HCT116 (cell line): ENCODE measurements at regions not wholly inside any gene's neighbourhood (a gene's known extent, or its start where the extent isn't known, plus 50 kb on each side); places are given as distances from the start of the nearest gene placed in this dataset.

ENCODE experiments used
- CBX3 ChIP-seq: IDR thresholded peaks from 2 replicates; pipeline ENCODE4 v1.6.1; 2012; ENCODE audit warnings: low read depth
- EZH2 ChIP-seq: fragments of 200-600 bp; sonication (generic); IDR thresholded peaks from 2 replicates; pipeline ENCODE4 v1.6.1; 2017; ENCODE audit warnings: antibody characterized with exemption, mixed run types
- EZH2phosphoT487 ChIP-seq: fragments of 200-600 bp; IDR thresholded peaks from 2 replicates; pipeline ENCODE4 v1.6.1; 2018; ENCODE audit warnings: antibody characterized with exemption, borderline replicate concordance
- POLR2A ChIP-seq: IDR thresholded peaks from 2 replicates; pipeline ENCODE4 v1.7.0; 2011; ENCODE audit warnings: borderline replicate concordance; ENCODE audit not compliant: insufficient read depth, insufficient read length; ENCODE audit errors: extremely low read depth
- POLR2AphosphoS5 ChIP-seq: IDR thresholded peaks from 2 replicates; pipeline ENCODE4 v1.6.1; 2011; ENCODE audit warnings: mild to moderate bottlenecking, low read depth, low read length, moderate library complexity
- RAD21 ChIP-seq: IDR thresholded peaks from 2 replicates; pipeline ENCODE4 v1.6.1; 2012; ENCODE audit warnings: low read depth, mild to moderate bottlenecking
- SP1 ChIP-seq: IDR thresholded peaks from 2 replicates; pipeline ENCODE4 v1.6.1; 2012; ENCODE audit warnings: low read depth
- YY1 ChIP-seq: IDR thresholded peaks from 2 replicates; pipeline ENCODE4 v1.6.1; 2011; ENCODE audit warnings: low read length, low read depth, moderate library complexity, mild to moderate bottlenecking; ENCODE audit not compliant: insufficient replicate concordance; ENCODE audit errors: extremely low read depth
- ZFX ChIP-seq: fragments of 450-650 bp; IDR thresholded peaks from 2 replicates; pipeline ENCODE4 v1.6.1; 2017
- ZNF274 ChIP-seq: fragments of 200-500 bp; sonication (Bioruptor generic); IDR thresholded peaks from 2 replicates; pipeline ENCODE4 v1.6.1; 2014; ENCODE audit warnings: mild to moderate bottlenecking, low read depth, low read length, inconsistent platforms
- TF ChIP-seq, protein P1 (sequence below), 3 experiments: fragments of 200-600 bp in 1 of 3; sonication (generic) in 1 of 3; IDR thresholded peaks in 2 of 3; conservative IDR thresholded peaks in 1 of 3; 2 replicates each; pipeline ENCODE4 v1.5.1; 2012 to 2017; ENCODE audit warnings: low read depth in 2 of 3, low read length in 2 of 3, antibody characterized with exemption in 1 of 3, borderline replicate concordance in 1 of 3, control low read depth in 1 of 3, mild to moderate bottlenecking in 1 of 3, mixed read lengths in 1 of 3, mixed run types in 1 of 3, moderate library complexity in 1 of 3; ENCODE audit not compliant: insufficient read depth in 1 of 3
- TF ChIP-seq, protein P2 (sequence below): IDR thresholded peaks from 2 replicates; pipeline ENCODE4 v1.6.1; 2011; ENCODE audit warnings: mild to moderate bottlenecking, low read length, moderate library complexity; ENCODE audit not compliant: insufficient replicate concordance; ENCODE audit errors: extremely low read depth

DNA sequence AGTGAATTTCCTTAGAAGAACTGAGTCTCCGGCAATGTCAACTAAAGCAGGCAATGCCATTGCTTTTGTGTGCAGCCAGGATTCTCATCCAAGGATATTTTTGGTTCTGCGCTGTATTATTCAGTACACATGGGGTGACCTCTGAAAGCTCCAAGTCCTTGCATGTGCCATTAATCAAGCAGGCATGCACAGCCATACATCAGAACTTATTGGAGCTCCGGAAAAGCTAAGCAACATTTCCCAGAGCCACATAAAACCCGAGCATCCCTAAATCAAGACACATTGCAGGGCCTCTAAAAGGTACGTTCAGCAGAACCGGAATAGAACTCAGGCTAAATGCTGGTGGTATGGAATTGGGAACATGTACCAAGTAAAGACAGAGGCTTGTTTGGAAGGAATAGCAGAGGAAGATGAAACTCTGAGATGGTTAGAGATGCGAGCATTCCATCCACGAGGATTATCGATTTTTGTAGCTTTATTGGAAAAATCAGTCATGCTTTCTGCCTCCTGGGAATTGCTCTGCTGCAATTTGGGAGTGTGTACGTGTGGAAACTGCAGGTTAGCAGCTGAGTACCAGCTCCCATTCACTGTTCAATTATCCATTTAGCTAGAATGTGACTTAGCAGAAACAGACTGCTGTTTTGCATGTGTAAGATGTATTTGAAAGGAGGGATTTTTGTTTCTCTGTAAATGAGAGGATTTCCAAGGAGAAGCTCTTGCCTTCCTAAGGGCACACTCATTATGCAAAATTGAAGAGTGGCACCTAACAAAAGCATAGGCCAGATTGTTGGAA lies 143.7 kb upstream of the WWC1 start:
- TF ChIP-seq, protein P1, sequence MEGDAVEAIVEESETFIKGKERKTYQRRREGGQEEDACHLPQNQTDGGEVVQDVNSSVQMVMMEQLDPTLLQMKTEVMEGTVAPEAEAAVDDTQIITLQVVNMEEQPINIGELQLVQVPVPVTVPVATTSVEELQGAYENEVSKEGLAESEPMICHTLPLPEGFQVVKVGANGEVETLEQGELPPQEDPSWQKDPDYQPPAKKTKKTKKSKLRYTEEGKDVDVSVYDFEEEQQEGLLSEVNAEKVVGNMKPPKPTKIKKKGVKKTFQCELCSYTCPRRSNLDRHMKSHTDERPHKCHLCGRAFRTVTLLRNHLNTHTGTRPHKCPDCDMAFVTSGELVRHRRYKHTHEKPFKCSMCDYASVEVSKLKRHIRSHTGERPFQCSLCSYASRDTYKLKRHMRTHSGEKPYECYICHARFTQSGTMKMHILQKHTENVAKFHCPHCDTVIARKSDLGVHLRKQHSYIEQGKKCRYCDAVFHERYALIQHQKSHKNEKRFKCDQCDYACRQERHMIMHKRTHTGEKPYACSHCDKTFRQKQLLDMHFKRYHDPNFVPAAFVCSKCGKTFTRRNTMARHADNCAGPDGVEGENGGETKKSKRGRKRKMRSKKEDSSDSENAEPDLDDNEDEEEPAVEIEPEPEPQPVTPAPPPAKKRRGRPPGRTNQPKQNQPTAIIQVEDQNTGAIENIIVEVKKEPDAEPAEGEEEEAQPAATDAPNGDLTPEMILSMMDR (IDR thresholded peaks at IDR 0.05 in 2 of 3, conservative IDR thresholded peaks at IDR 0.05 in 1 of 3; ENCODE audit: borderline replicate concordance in 1 of 3, insufficient read depth in 1 of 3, low read depth in 2 of 3, low read length in 2 of 3): no peak
- TF ChIP-seq POLR2A: no peak
- TF ChIP-seq EZH2phosphoT487: no peak
- TF ChIP-seq CBX3: no peak
- no peak for TF ChIP-seq ZFX
- TF ChIP-seq POLR2AphosphoS5: no peak
- TF ChIP-seq, protein P2, sequence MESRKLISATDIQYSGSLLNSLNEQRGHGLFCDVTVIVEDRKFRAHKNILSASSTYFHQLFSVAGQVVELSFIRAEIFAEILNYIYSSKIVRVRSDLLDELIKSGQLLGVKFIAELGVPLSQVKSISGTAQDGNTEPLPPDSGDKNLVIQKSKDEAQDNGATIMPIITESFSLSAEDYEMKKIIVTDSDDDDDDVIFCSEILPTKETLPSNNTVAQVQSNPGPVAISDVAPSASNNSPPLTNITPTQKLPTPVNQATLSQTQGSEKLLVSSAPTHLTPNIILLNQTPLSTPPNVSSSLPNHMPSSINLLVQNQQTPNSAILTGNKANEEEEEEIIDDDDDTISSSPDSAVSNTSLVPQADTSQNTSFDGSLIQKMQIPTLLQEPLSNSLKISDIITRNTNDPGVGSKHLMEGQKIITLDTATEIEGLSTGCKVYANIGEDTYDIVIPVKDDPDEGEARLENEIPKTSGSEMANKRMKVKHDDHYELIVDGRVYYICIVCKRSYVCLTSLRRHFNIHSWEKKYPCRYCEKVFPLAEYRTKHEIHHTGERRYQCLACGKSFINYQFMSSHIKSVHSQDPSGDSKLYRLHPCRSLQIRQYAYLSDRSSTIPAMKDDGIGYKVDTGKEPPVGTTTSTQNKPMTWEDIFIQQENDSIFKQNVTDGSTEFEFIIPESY: no peak
- TF ChIP-seq ZNF274: no peak
- TF ChIP-seq SP1: no peak
- TF ChIP-seq EZH2: no peak
- no peak for TF ChIP-seq YY1
- TF ChIP-seq RAD21: no peak
